ENCODE measurements at regions not wholly inside any gene's neighbourhood (a gene's known extent, or its start where the extent isn't known, plus 50 kb on each side); places are given as distances from the start of the nearest gene placed in this dataset.

GRCh38 chr21:35249636-35250035 lies 200.5 kb upstream of the RUNX1 start (continued):
- TF ChIP-seq ZNF449 (tag by site-specific recombination; IDR thresholded peaks at IDR 0.05) = no peak
- TF ChIP-seq ZBTB21 (tag by site-specific recombination; IDR thresholded peaks at IDR 0.05) = no peak

GRCh38 chr21:35245879-35246278 lies 196.8 kb upstream of the RUNX1 start:
- H3K9me3 ChIP-seq (ENCODE audit: control insufficient read depth, insufficient read depth, low read depth, low read length) = no peaks in the 10 kb centered on the region
- no peaks in the 10 kb centered on the region for H3K4me1 ChIP-seq (ENCODE audit: control insufficient read depth, insufficient read depth, low read length)
- TF ChIP-seq ZNF558 (tag by site-specific recombination; IDR thresholded peaks at IDR 0.05) (no peak), ZNF169 (tag by site-specific recombination; IDR thresholded peaks at IDR 0.05) (no peak), WT1 (tag by site-specific recombination; IDR thresholded peaks at IDR 0.05) (no peak), ZNF157 (tag by site-specific recombination; IDR thresholded peaks at IDR 0.05) (no peak), ZNF549 (tag by site-specific recombination; IDR thresholded peaks at IDR 0.05) (no peak), KLF1 (tag by site-specific recombination; IDR thresholded peaks at IDR 0.05) (no peak)
- no peak overlapping the region for H3K4me3 ChIP-seq (ENCODE audit: low read depth, low read length)
- H3K36me3 ChIP-seq (ENCODE audit: control insufficient read depth in 2 of 2, insufficient read depth in 1 of 2, low read length in 2 of 2) = no peaks in the 10 kb centered on the region
- H3K27ac ChIP-seq (ENCODE audit: extremely low read depth, low read depth, low read length) = no peak overlapping the region
- POLR2A ChIA-PET = no interaction called here
- CTCF ChIA-PET = interaction anchor here (0.7 kb wide), 1 partner anchor 108 kb away, joined by 3 read pairs; no protein-coding TSS in a partner anchor

- Histone ChIP-seq H3K36me3 (ENCODE audit: control insufficient read depth in 2 of 2, insufficient read depth in 1 of 2, low read length in 2 of 2) (no peaks in the 10 kb centered on the region), H3K27ac (ENCODE audit: extremely low read depth, low read depth, low read length) (no peak overlapping the region), H3K4me1 (ENCODE audit: control insufficient read depth, insufficient read depth, low read length) (no peaks in the 10 kb centered on the region), H3K9me3 (ENCODE audit: control insufficient read depth, insufficient read depth, low read depth, low read length) (no peaks in the 10 kb centered on the region), H3K4me3 (ENCODE audit: low read depth, low read length) (no peak overlapping the region)
- ChIA-PET POLR2A (no interaction called here), CTCF (no interaction called here)
- TF ChIP-seq ZNF324 (tag by site-specific recombination; IDR thresholded peaks at IDR 0.05) = no peak
These were observed 195.4 kb upstream of the RUNX1 start for GRCh38 chr21:35244514-35244913.

GRCh38 chr21:35243171-35243570 lies 194.1 kb upstream of the RUNX1 start:
- no peak overlapping the region for H3K4me3 ChIP-seq (ENCODE audit: low read depth, low read length)
- CTCF ChIA-PET = no interaction called here
- H3K4me1 ChIP-seq (ENCODE audit: control insufficient read depth, insufficient read depth, low read length) = no peaks in the 10 kb centered on the region
- POLR2A ChIA-PET = no interaction called here
- TF ChIP-seq ZNF341 (tag by site-specific recombination; IDR thresholded peaks at IDR 0.05; ENCODE audit: low read depth) (no peak), SETDB1 (IDR thresholded peaks at IDR 0.05; ENCODE audit: insufficient read length, low read length) (no peak)
- H3K36me3 ChIP-seq (ENCODE audit: control insufficient read depth in 2 of 2, insufficient read depth in 1 of 2, low read length in 2 of 2) = no peaks in the 10 kb centered on the region
- H3K9me3 ChIP-seq (ENCODE audit: control insufficient read depth, insufficient read depth, low read depth, low read length) = no peaks in the 10 kb centered on the region
- H3K27ac ChIP-seq (ENCODE audit: extremely low read depth, low read depth, low read length) = no peak overlapping the region

- Histone ChIP-seq H3K36me3 (ENCODE audit: control insufficient read depth in 2 of 2, insufficient read depth in 1 of 2, low read length in 2 of 2) (no peaks in the 10 kb centered on the region), H3K4me3 (ENCODE audit: low read depth, low read length) (no peak overlapping the region), H3K9me3 (ENCODE audit: control insufficient read depth, insufficient read depth, low read depth, low read length) (no peaks in the 10 kb centered on the region), H3K27ac (ENCODE audit: extremely low read depth, low read depth, low read length) (no peak overlapping the region), H3K4me1 (ENCODE audit: control insufficient read depth, insufficient read depth, low read length) (no peaks in the 10 kb centered on the region)
- POLR2A ChIA-PET = no interaction called here
- CTCF ChIA-PET = no interaction called here
- TF ChIP-seq GLIS1 (tag by site-specific recombination; IDR thresholded peaks at IDR 0.05) (peak; percentile 78), ZNF791 (tag by site-specific recombination; IDR thresholded peaks at IDR 0.05) (no peak), FEZF1 (tag by site-specific recombination; IDR thresholded peaks at IDR 0.05) (peak; percentile 93), ZNF600 (tag by site-specific recombination; IDR thresholded peaks at IDR 0.05) (0 out of 2 replicates have a peak, but pooled peaks have one; percentile 10), MZF1 (tag by site-specific recombination; IDR thresholded peaks at IDR 0.05; ENCODE audit: borderline replicate concordance) (peak; percentile 89; the same call in 1 of the 2 replicates), CTCF (tag by site-specific recombination; IDR thresholded peaks at IDR 0.05) (no peak), ZBTB21 (tag by site-specific recombination; IDR thresholded peaks at IDR 0.05) (0 out of 2 replicates have a peak, but pooled peaks have one; percentile 15), ZBTB44 (tag by site-specific recombination; IDR thresholded peaks at IDR 0.05) (peak; percentile 74), ZNF24 (tag by site-specific recombination; IDR thresholded peaks at IDR 0.05) (no peak), PATZ1 (tag by site-specific recombination; IDR thresholded peaks at IDR 0.05) (peak; percentile 52)
These were observed 190.7 kb upstream of the RUNX1 start for GRCh38 chr21:35239811-35240219.

Data from HEK293 (cell line).